HFFc6 (cell line): ENCODE measurements at regions not wholly inside any gene's neighbourhood (a gene's known extent, or its start where the extent isn't known, plus 50 kb on each side); places are given as distances from the start of the nearest gene placed in this dataset.

ENCODE experiments used
- DNase-seq: peaks from one replicate; pipeline ENCODE4 v3.0.0-alpha.2; 2018
- H3K27ac Mint-ChIP-seq: 2 replicates; pipeline ENCODE4 v1.8.0; 2020; ENCODE audit warnings: mild to moderate bottlenecking, mixed read lengths
- H3K27me3 Mint-ChIP-seq: 2 replicates; pipeline ENCODE4 v1.8.0; 2021; ENCODE audit warnings: mild to moderate bottlenecking, moderate library complexity, mixed read lengths; ENCODE audit not compliant: insufficient read depth
- H3K36me3 Mint-ChIP-seq: 2 replicates; pipeline ENCODE4 v1.8.0; 2021; ENCODE audit warnings: low read depth, mixed read lengths
- H3K4me1 Mint-ChIP-seq: 2 replicates; pipeline ENCODE4 v1.8.0; 2020; ENCODE audit warnings: low read depth, mixed read lengths
- H3K4me3 Mint-ChIP-seq: 2 replicates; pipeline ENCODE4 v1.8.0; 2020; ENCODE audit warnings: mild to moderate bottlenecking, moderate library complexity, mixed read lengths
- H3K9me3 Mint-ChIP-seq: 2 replicates; pipeline ENCODE4 v1.8.0; 2020; ENCODE audit warnings: mild to moderate bottlenecking, mixed read lengths
- CTCF ChIP-seq: fragments of 200-600 bp; sonication (generic); IDR thresholded peaks from 2 replicates; pipeline ENCODE4 v1.5.0; 2021; ENCODE audit warnings: antibody characterized with exemption, mild to moderate bottlenecking

GRCh38 chrX:141989815-141990214, 86.1 kb downstream of the MAGEC1 start:
- Mint-ChIP-seq H3K27me3 (peaks cover 5% of the 10 kb centered on the region; the same call in 1 of the 2 replicates), H3K27ac (no peak overlapping the region), H3K36me3 (no peaks in the 10 kb centered on the region), H3K4me1 (peaks cover 6% of the 10 kb centered on the region; the same call in 1 of the 2 replicates), H3K4me3 (no peak overlapping the region), H3K9me3 (no peaks in the 10 kb centered on the region)
- DNase-seq = peak; percentile 66
- no peak for TF ChIP-seq CTCF

GRCh38 chrX:141989134-141989533, 85.4 kb downstream of the MAGEC1 start:
- Mint-ChIP-seq H3K27me3 (peaks cover 5% of the 10 kb centered on the region; the same call in 1 of the 2 replicates), H3K4me3 (no peak overlapping the region), H3K36me3 (no peaks in the 10 kb centered on the region), H3K4me1 (peaks cover 6% of the 10 kb centered on the region; the same call in 1 of the 2 replicates), H3K9me3 (no peaks in the 10 kb centered on the region), H3K27ac (no peak overlapping the region; the same call in 1 of the 2 replicates)
- TF ChIP-seq CTCF = no peak
- peak; percentile 40 for DNase-seq

- peaks cover 4% of the 10 kb centered on the region; the same call in 1 of the 2 replicates for H3K27me3 Mint-ChIP-seq
- no peaks in the 10 kb centered on the region; the same call in 1 of the 2 replicates for H3K9me3 Mint-ChIP-seq
- DNase-seq = no peak
- H3K27ac Mint-ChIP-seq = no peak overlapping the region
- no peaks in the 10 kb centered on the region for H3K36me3 Mint-ChIP-seq
- no peak overlapping the region for H3K4me3 Mint-ChIP-seq
- no peak for TF ChIP-seq CTCF
- H3K4me1 Mint-ChIP-seq = no peaks in the 10 kb centered on the region
These were observed 78.6 kb downstream of the MAGEC1 start for GRCh38 chrX:141982296-141982695.

GRCh38 chrX:141975839-141976238, 72.1 kb downstream of the MAGEC1 start:
- no peaks in the 10 kb centered on the region for H3K4me1 Mint-ChIP-seq
- H3K27me3 Mint-ChIP-seq = peaks cover 1% of the 10 kb centered on the region; the same call in 1 of the 2 replicates
- TF ChIP-seq CTCF = no peak
- H3K4me3 Mint-ChIP-seq = no peak overlapping the region
- no peaks in the 10 kb centered on the region for H3K36me3 Mint-ChIP-seq
- no peak for DNase-seq
- H3K9me3 Mint-ChIP-seq = no peaks in the 10 kb centered on the region; the same call in 1 of the 2 replicates
- H3K27ac Mint-ChIP-seq = no peak overlapping the region

- Mint-ChIP-seq H3K4me3 (no peak overlapping the region), H3K27ac (no peak overlapping the region), H3K27me3 (peaks cover 1% of the 10 kb centered on the region; the same call in 1 of the 2 replicates), H3K9me3 (no peaks in the 10 kb centered on the region), H3K36me3 (no peaks in the 10 kb centered on the region), H3K4me1 (no peaks in the 10 kb centered on the region)
- no peak for DNase-seq
- no peak for TF ChIP-seq CTCF
These were observed 66.0 kb downstream of the MAGEC1 start for GRCh38 chrX:141969706-141970105.

- no peaks in the 10 kb centered on the region; the same call in 1 of the 2 replicates for H3K27me3 Mint-ChIP-seq
- H3K4me3 Mint-ChIP-seq = no peak overlapping the region
- H3K4me1 Mint-ChIP-seq = no peaks in the 10 kb centered on the region
- DNase-seq = no peak
- H3K27ac Mint-ChIP-seq = no peak overlapping the region
- H3K36me3 Mint-ChIP-seq = no peaks in the 10 kb centered on the region
- no peaks in the 10 kb centered on the region for H3K9me3 Mint-ChIP-seq
- no peak for TF ChIP-seq CTCF
These were observed 56.9 kb downstream of the MAGEC1 start for GRCh38 chrX:141960578-141960977.
